AG04450 (cell line): ENCODE measurements at regions not wholly inside any gene's neighbourhood (a gene's known extent, or its start where the extent isn't known, plus 50 kb on each side); places are given as distances from the start of the nearest gene placed in this dataset.

Experiments
- CTCF ChIA-PET: fragments of 300-600, 350-600 bp; formaldehyde crosslinking; extraction: SDS; loops from one replicate; lab custom pipeline; 2022; ENCODE audit warnings: antibody characterized with exemption, inconsistent platforms; lab: Charles Lee
- POLR2A ChIA-PET: fragments of 350-600 bp; formaldehyde crosslinking; extraction: SDS; loops from one replicate; lab custom pipeline; 2021; ENCODE audit warnings: antibody characterized with exemption, inconsistent platforms; lab: Yijun Ruan, JAX
- DNase-seq: peaks from one replicate; pipeline ENCODE4 v3.0.0-alpha.2; 2011; ENCODE audit warnings: low read depth, low spot score
- H3K27ac ChIP-seq: one replicate; pipeline ENCODE4 v1.5.1; 2012; ENCODE audit warnings: low read depth, low read length, control low read depth
- H3K27me3 ChIP-seq: one replicate; pipeline ENCODE4 v1.6.0; 2012; ENCODE audit warnings: low read length; ENCODE audit not compliant: control insufficient read depth, insufficient read depth
- H3K4me3 ChIP-seq: 2 replicates; pipeline ENCODE4 v1.5.1; 2011; ENCODE audit warnings: mild to moderate bottlenecking, low read depth, low read length, control low read depth
- H3K9me3 ChIP-seq: 2 replicates; pipeline ENCODE4 v1.5.1; 2012; ENCODE audit warnings: low read length; ENCODE audit not compliant: control insufficient read depth, insufficient read depth
- CTCF ChIP-seq: IDR thresholded peaks from 2 replicates; pipeline ENCODE4 v1.5.1; 2011; ENCODE audit warnings: low read depth, low read length, control low read depth, inconsistent platforms

GRCh38 chr1:223486366-223486765 is 93.2 kb downstream of the CCDC185 start:
- Histone ChIP-seq H3K27me3 (peaks cover 40% of the 10 kb centered on the region), H3K4me3 (no peak overlapping the region), H3K27ac (no peak overlapping the region), H3K9me3 (no peaks in the 10 kb centered on the region)
- ChIA-PET POLR2A (no interaction called here), CTCF (no interaction called here)
- DNase-seq, result no peak
- TF ChIP-seq CTCF, result no peak

GRCh38 chr1:223486932-223487886 is 94.0 kb downstream of the CCDC185 start:
- DNase-seq, result no peak
- no peak for TF ChIP-seq CTCF
- Histone ChIP-seq H3K9me3 (no peaks in the 10 kb centered on the region), H3K27ac (no peak overlapping the region), H3K4me3 (no peak overlapping the region), H3K27me3 (peaks cover 39% of the 10 kb centered on the region)
- ChIA-PET POLR2A (no interaction called here), CTCF (no interaction called here)

DNA sequence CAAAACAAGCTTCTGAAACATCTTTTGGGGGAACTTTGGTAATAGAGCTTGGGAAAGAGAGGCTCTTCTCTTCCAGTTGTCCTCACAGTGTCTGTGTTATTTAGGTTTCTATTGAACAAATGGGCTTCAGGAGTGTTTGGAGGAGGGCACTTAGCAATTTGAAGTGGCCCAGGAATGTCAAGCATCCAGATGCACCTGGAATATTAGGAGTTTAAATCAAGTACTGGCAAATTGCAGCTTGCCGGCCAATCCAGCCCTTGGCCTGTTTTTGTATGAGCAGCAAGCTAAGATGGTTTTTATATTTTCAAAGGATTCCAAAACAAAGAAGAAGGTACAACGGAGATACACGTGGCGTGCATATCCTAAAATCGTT is 94.7 kb downstream of the CCDC185 start:
- Histone ChIP-seq H3K9me3 (no peaks in the 10 kb centered on the region), H3K27ac (no peak overlapping the region), H3K27me3 (peaks cover 34% of the 10 kb centered on the region), H3K4me3 (no peak overlapping the region)
- POLR2A ChIA-PET, result no interaction called here
- no peak for DNase-seq
- no peak for TF ChIP-seq CTCF
- CTCF ChIA-PET, result no interaction called here

DNA sequence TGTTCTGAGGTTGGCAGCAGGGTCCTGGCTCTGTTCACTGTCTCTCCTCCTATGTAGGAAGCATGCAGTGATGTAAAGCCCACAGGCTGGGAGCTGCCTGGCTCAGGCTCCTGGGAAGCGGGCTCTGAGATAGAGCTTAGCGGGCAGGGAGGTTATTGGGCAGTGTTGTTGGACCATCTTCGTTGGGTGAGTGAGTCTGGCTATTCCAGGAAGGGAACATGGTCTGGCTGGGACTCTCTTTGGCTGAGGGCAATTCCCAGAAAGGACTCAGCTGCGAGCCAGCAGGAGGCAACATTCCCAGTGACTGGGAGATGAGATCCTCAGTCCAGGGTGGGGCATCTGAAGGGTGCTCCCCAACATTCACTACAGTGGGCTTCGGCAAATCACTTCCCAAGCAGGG is 96.2 kb downstream of the CCDC185 start:
- no peak overlapping the region for H3K27ac ChIP-seq
- H3K9me3 ChIP-seq, result no peaks in the 10 kb centered on the region
- DNase-seq, result no peak
- H3K27me3 ChIP-seq, result peaks cover 34% of the 10 kb centered on the region
- CTCF ChIA-PET, result no interaction called here
- no peak overlapping the region for H3K4me3 ChIP-seq
- no peak for TF ChIP-seq CTCF
- POLR2A ChIA-PET, result no interaction called here

- CTCF ChIA-PET, result no interaction called here
- no peak for DNase-seq
- peaks cover 29% of the 10 kb centered on the region for H3K27me3 ChIP-seq
- H3K9me3 ChIP-seq, result no peaks in the 10 kb centered on the region
- TF ChIP-seq CTCF, result no peak
- no peak overlapping the region for H3K4me3 ChIP-seq
- H3K27ac ChIP-seq, result no peak overlapping the region
- POLR2A ChIA-PET, result no interaction called here
These were observed 97.0 kb downstream of the CCDC185 start for GRCh38 chr1:223490256-223490655.
